Sigmoid colon (tissue), 4 donors: ENCODE measurements at regions not wholly inside any gene's neighbourhood (a gene's known extent, or its start where the extent isn't known, plus 50 kb on each side); places are given as distances from the start of the nearest gene placed in this dataset.
"Not testable (repeated sequence)": the region's sequence is repeated elsewhere in the genome, so short reads cannot be mapped to it uniquely, and the experiment has no call there.

Experiments
- POLR2AphosphoS5 ChIP-seq, 4 donors: sonication (generic); formaldehyde crosslinking; IDR thresholded peaks; one replicate each; pipeline ENCODE4 v1.6.1; 2017; ENCODE audit warnings: antibody characterized with exemption in 4 of 4
- TF ChIP-seq, protein P1 (sequence below), 4 experiments: fragments of 450-650 bp in 3 of 4; fragments of 200-600 bp in 1 of 4; IDR thresholded peaks; one replicate each; pipeline ENCODE4 v1.5.1; 2016 to 2019; ENCODE audit warnings: antibody characterized with exemption in 4 of 4, mild to moderate bottlenecking in 3 of 4, moderate library complexity in 2 of 4

DNA sequence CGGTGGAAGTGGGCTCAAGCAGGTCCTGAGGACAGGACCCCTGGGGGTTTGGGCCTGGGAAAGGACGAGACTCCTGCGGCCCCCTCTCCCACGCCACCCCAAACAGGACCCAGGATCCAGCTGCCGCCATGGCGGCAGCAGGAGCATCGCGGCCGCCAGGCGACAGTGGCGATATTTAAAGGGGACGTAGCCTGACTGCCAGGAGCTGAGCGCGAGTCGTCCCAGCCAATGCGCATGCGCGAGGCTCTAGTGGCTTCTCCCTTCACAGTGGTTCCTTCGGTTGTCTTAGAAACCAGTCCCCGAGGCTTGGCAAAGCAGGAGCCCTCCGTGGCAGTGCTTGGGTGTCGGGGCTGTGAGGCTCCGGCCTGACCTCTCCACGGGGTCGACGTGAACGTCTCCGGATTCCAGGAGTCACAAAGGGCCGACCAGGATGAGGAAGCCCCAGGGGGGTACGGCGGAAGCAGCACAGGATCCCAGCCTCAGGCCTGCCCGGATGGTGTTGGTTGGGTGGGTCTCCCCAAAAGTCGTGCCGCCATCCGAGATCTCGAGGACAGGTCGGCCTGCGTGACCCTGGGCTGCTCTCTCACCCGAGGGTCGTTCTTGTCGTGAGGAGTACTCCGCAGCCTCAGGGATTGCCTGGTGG is 668.0 kb downstream of the SPATA31A7 start:
- TF ChIP-seq, protein P1, sequence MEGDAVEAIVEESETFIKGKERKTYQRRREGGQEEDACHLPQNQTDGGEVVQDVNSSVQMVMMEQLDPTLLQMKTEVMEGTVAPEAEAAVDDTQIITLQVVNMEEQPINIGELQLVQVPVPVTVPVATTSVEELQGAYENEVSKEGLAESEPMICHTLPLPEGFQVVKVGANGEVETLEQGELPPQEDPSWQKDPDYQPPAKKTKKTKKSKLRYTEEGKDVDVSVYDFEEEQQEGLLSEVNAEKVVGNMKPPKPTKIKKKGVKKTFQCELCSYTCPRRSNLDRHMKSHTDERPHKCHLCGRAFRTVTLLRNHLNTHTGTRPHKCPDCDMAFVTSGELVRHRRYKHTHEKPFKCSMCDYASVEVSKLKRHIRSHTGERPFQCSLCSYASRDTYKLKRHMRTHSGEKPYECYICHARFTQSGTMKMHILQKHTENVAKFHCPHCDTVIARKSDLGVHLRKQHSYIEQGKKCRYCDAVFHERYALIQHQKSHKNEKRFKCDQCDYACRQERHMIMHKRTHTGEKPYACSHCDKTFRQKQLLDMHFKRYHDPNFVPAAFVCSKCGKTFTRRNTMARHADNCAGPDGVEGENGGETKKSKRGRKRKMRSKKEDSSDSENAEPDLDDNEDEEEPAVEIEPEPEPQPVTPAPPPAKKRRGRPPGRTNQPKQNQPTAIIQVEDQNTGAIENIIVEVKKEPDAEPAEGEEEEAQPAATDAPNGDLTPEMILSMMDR (IDR thresholded peaks at IDR 0.05), result not testable (repeated sequence)
- TF ChIP-seq POLR2AphosphoS5 (IDR thresholded peaks at IDR 0.05), result not testable (repeated sequence)
